ENCODE measurements at regions not wholly inside any gene's neighbourhood (a gene's known extent, or its start where the extent isn't known, plus 50 kb on each side); places are given as distances from the start of the nearest gene placed in this dataset.

DNA sequence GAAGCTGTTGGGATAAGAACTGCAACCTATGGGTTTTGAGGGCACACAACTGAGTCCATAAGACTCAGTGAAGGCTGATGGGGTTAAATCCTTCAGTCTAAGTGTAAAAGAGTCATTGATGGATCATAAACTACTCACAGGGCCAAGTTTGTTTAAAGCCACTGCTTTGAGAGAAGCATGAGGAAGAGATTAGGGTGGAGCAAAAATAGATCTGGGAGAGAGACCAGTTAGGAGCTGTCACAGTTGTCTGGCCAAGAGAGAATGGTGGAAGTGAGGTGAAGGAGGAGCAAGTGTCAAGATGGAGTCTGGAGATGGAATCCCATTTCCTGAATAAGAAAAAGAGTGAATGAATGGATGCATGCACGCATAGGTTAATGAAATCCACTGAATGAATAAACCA is 379.1 kb upstream of the CDH11 start:
- H3K4me1 ChIP-seq (ENCODE audit: insufficient read depth): no peaks in the 10 kb centered on the region
- H2AFZ ChIP-seq: no peak overlapping the region
- H3K27me3 ChIP-seq: no peaks in the 10 kb centered on the region
- no peaks in the 10 kb centered on the region for H4K20me1 ChIP-seq (ENCODE audit: insufficient read depth, poor library complexity, severe bottlenecking)
- WGBS (ENCODE audit: low lambda C conversion rate, missing lambda C conversion rate): 94% methylated on average over 1 of the region's 1 CpG
- H3K9me3 ChIP-seq (ENCODE audit: low read depth): no peaks in the 10 kb centered on the region
- TF ChIP-seq CTCF (IDR thresholded peaks at IDR 0.05; ENCODE audit: poor library complexity) (no peak), EZH2 (IDR thresholded peaks at IDR 0.05; ENCODE audit: borderline replicate concordance) (no peak), EZH2phosphoT487 (IDR thresholded peaks at IDR 0.05; ENCODE audit: low read depth, severe bottlenecking, unreplicated experiment) (no peak)
- H3K36me3 ChIP-seq (replicated peaks; ENCODE audit: insufficient read depth, low read depth): no peaks in the 10 kb centered on the region
- no peaks in the 10 kb centered on the region for H3K9me2 ChIP-seq (replicated peaks; ENCODE audit: insufficient read depth)
- no peaks in the 10 kb centered on the region for H3K79me2 ChIP-seq
- H3K4me2 ChIP-seq: no peak overlapping the region
- H3K27ac ChIP-seq: no peak overlapping the region
- DNase-seq (ENCODE audit: low spot score): no peak
- H3K4me3 ChIP-seq: no peak overlapping the region

GRCh38 chr16:65500007-65500406 is 378.1 kb upstream of the CDH11 start:
- H3K27ac ChIP-seq: no peak overlapping the region
- H3K36me3 ChIP-seq (replicated peaks; ENCODE audit: insufficient read depth, low read depth): no peaks in the 10 kb centered on the region
- H3K27me3 ChIP-seq: no peaks in the 10 kb centered on the region
- no peak for DNase-seq (ENCODE audit: low spot score)
- no peaks in the 10 kb centered on the region for H3K79me2 ChIP-seq
- WGBS (ENCODE audit: low lambda C conversion rate, missing lambda C conversion rate): 68% methylated on average over 2 of the region's 2 CpGs
- no peak overlapping the region for H3K4me3 ChIP-seq
- no peak overlapping the region for H3K4me2 ChIP-seq
- H3K9me2 ChIP-seq (replicated peaks; ENCODE audit: insufficient read depth): no peaks in the 10 kb centered on the region
- H2AFZ ChIP-seq: no peak overlapping the region
- TF ChIP-seq EZH2phosphoT487 (IDR thresholded peaks at IDR 0.05; ENCODE audit: low read depth, severe bottlenecking, unreplicated experiment) (no peak), EZH2 (IDR thresholded peaks at IDR 0.05; ENCODE audit: borderline replicate concordance) (no peak), CTCF (IDR thresholded peaks at IDR 0.05; ENCODE audit: poor library complexity) (no peak)
- no peaks in the 10 kb centered on the region for H3K9me3 ChIP-seq (ENCODE audit: low read depth)
- H4K20me1 ChIP-seq (ENCODE audit: insufficient read depth, poor library complexity, severe bottlenecking): no peaks in the 10 kb centered on the region
- H3K4me1 ChIP-seq (ENCODE audit: insufficient read depth): no peaks in the 10 kb centered on the region

DNA sequence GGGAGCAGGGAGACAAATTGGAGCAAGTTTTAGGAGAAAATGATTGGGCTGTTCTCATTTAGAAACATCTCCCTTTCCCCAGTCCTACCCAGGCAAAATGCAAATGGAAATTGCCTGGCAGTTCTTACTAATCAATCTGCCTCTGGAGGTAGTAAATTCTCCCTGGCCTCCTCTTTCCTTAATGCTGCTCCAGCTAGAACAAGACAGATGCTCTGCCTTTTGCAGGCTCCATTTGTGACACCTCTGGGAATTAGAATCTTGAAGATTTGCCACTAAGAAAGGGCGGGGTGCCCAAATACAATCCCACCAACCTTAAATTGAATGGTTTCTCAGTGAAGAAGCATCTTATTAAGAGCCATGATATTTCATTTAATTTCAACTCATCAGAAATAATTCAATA is 377.7 kb upstream of the CDH11 start:
- no peaks in the 10 kb centered on the region for H3K9me3 ChIP-seq (ENCODE audit: low read depth)
- H3K4me2 ChIP-seq: no peak overlapping the region
- no peak overlapping the region for H3K27ac ChIP-seq
- WGBS (ENCODE audit: low lambda C conversion rate, missing lambda C conversion rate): 71% methylated on average over 1 of the region's 1 CpG
- H2AFZ ChIP-seq: no peak overlapping the region
- H4K20me1 ChIP-seq (ENCODE audit: insufficient read depth, poor library complexity, severe bottlenecking): no peaks in the 10 kb centered on the region
- H3K9me2 ChIP-seq (replicated peaks; ENCODE audit: insufficient read depth): no peaks in the 10 kb centered on the region
- H3K79me2 ChIP-seq: no peaks in the 10 kb centered on the region
- DNase-seq (ENCODE audit: low spot score): no peak
- H3K4me3 ChIP-seq: no peak overlapping the region
- no peaks in the 10 kb centered on the region for H3K4me1 ChIP-seq (ENCODE audit: insufficient read depth)
- no peaks in the 10 kb centered on the region for H3K36me3 ChIP-seq (replicated peaks; ENCODE audit: insufficient read depth, low read depth)
- TF ChIP-seq EZH2phosphoT487 (IDR thresholded peaks at IDR 0.05; ENCODE audit: low read depth, severe bottlenecking, unreplicated experiment) (no peak), CTCF (IDR thresholded peaks at IDR 0.05; ENCODE audit: poor library complexity) (no peak), EZH2 (IDR thresholded peaks at IDR 0.05; ENCODE audit: borderline replicate concordance) (no peak)
- no peaks in the 10 kb centered on the region for H3K27me3 ChIP-seq

DNA sequence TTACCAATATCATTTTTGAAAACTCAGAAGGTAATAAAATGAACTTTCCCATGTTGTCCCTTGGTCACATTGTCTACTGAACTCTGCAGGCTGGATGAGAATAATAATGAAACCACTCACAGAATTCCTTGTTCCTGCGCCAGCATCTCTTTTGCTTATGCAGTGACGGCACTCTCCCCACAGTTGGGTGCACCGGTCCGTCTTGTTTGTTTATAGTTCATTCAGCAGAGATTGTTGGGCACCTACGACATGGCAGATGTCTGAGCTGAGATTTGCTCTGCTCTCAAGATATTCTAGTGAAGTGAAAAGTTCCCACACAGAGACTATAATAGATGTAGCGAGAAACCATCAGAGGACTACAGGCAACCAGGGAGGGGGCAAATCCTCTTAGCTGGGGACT is 375.7 kb upstream of the CDH11 start:
- H3K4me3 ChIP-seq: no peak overlapping the region
- no peak overlapping the region for H3K4me2 ChIP-seq
- 77% methylated on average over 6 of the region's 6 CpGs for WGBS (ENCODE audit: low lambda C conversion rate, missing lambda C conversion rate)
- no peaks in the 10 kb centered on the region for H3K36me3 ChIP-seq (replicated peaks; ENCODE audit: insufficient read depth, low read depth)
- H3K27me3 ChIP-seq: no peaks in the 10 kb centered on the region
- TF ChIP-seq EZH2 (IDR thresholded peaks at IDR 0.05; ENCODE audit: borderline replicate concordance): no peak
- no peak for TF ChIP-seq EZH2phosphoT487 (IDR thresholded peaks at IDR 0.05; ENCODE audit: low read depth, severe bottlenecking, unreplicated experiment)
- no peak for TF ChIP-seq CTCF (IDR thresholded peaks at IDR 0.05; ENCODE audit: poor library complexity)
- H3K9me2 ChIP-seq (replicated peaks; ENCODE audit: insufficient read depth): no peaks in the 10 kb centered on the region
- DNase-seq (ENCODE audit: low spot score): no peak
- no peaks in the 10 kb centered on the region for H3K9me3 ChIP-seq (ENCODE audit: low read depth)
- no peak overlapping the region for H2AFZ ChIP-seq
- no peaks in the 10 kb centered on the region for H3K4me1 ChIP-seq (ENCODE audit: insufficient read depth)
- H3K79me2 ChIP-seq: no peaks in the 10 kb centered on the region
- no peak overlapping the region for H3K27ac ChIP-seq
- no peaks in the 10 kb centered on the region for H4K20me1 ChIP-seq (ENCODE audit: insufficient read depth, poor library complexity, severe bottlenecking)
